T-helper 2 cell (primary cell): ENCODE measurements at regions not wholly inside any gene's neighbourhood (a gene's known extent, or its start where the extent isn't known, plus 50 kb on each side); places are given as distances from the start of the nearest gene placed in this dataset.
"Not testable (repeated sequence)": the region's sequence is repeated elsewhere in the genome, so short reads cannot be mapped to it uniquely, and the experiment has no call there.

Experiments used
- DNase-seq, 5 experiments: peaks; one replicate each; pipeline versions ENCODE4 v3.0.0 to v3.0.0-alpha.2; 2012 to 2022

- DNase-seq: no peak
These were observed 786.3 kb downstream of the SORCS1 start for GRCh38 chr10:106378251-106378650.

DNA sequence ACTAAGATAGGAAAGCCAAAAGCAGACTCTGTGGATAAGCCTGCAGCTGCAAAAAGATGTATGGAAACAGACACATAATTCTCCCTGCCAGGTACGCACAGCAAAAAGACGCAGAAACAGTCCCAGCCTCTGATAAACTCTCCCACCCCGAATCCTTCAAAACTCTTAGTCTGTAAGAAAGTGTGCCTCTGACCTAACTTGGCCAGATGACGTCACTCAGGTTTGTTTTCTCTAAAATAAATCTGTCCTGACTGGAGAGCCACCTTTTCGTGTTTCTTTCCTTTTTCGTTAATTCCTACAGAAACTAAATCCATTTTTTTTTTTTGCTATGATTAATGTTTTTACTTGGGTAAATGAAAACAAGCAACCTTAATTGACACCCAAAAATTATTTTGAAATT lies 793.8 kb downstream of the SORCS1 start:
- DNase-seq: no peak

DNA sequence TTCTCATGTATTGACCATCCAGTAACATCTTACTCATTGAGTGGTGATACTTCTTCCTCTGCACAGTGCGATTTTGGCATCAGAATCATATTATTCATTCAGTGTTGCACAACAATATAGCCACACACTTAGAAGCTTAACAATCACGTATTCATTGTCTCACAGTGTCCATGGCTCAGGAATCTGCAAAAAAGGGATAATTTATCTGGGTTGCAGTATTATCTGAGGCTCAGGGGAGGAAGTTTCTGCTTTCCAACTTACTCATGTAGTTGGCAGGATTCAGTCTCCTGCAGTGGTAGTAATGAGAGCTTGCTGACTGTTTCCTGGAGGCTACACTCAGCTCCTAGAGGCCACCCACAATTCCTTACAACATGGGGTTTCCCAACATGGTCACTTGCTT lies 803.6 kb downstream of the SORCS1 start:
- DNase-seq: no peak

- DNase-seq: no peak
These were observed 809.1 kb downstream of the SORCS1 start for GRCh38 chr10:106355450-106355849.

GRCh38 chr10:106348933-106349332 lies 815.6 kb downstream of the SORCS1 start:
- DNase-seq: no peak

GRCh38 chr10:106347547-106347946 lies 817.0 kb downstream of the SORCS1 start:
- DNase-seq: no peak

- not testable (repeated sequence) for DNase-seq
These were observed 821.0 kb downstream of the SORCS1 start for GRCh38 chr10:106343539-106343938.

GRCh38 chr10:106341356-106341755 lies 823.1 kb downstream of the SORCS1 start:
- no peak for DNase-seq

- no peak for DNase-seq
These were observed 826.0 kb downstream of the SORCS1 start for GRCh38 chr10:106338486-106338885.

DNA sequence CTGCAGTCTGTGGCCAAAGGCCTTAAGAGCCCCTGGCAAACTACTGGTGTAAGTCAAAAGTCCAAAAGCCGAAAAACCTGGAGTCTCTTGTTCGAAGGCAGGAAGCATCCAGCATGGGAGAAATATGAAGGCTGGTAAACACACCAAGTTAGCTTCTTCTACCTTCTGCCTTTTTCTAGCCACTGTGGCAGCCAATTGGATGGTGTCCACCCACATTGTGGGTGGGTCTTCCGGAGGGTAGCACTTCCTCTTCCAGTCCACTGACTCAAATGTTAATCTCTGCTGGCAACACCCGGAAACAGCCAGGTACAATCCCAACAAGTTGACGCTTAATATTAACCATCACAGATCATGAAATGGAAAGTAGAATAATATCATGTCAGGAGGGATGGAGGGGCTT lies 827.6 kb downstream of the SORCS1 start:
- DNase-seq: no peak

DNA sequence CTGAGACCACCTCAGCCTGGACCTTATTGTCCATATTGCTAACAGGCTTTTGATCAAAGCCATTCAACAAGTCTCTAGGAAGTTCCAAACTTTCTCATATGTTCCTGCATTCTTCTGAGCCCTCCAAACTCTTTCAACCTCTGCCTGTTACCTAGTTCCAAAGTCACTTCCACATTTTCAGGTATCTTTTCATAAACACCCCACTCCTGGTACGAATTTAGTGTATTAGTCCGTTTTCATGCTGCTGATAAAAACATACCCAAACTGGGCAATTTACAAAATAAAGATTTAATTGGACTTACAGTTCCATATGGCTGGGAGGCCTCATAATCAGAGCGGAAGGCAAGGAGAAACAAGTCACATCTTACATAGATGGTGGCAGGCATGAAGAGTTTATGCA lies 836.8 kb downstream of the SORCS1 start:
- DNase-seq: no peak

DNA sequence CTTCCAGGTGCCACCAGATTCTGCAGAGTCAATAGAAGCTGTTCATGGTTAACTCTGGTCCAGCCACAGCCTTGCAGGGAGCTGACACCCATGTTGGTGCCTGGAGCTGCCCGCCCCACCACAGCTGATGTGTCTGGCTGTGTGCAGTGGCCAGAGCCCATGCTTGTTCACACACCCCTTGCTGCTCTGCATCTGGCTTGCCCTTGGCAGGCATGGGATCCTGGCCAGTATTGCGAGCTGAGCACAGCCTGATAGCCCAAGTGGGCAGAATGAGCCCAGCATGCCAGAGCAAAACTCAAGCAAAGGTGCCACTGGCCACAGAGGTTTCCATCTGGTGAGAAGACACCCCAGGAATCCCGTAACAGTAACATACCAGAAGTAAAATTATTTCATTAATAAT lies 843.6 kb downstream of the SORCS1 start:
- no peak for DNase-seq

DNA sequence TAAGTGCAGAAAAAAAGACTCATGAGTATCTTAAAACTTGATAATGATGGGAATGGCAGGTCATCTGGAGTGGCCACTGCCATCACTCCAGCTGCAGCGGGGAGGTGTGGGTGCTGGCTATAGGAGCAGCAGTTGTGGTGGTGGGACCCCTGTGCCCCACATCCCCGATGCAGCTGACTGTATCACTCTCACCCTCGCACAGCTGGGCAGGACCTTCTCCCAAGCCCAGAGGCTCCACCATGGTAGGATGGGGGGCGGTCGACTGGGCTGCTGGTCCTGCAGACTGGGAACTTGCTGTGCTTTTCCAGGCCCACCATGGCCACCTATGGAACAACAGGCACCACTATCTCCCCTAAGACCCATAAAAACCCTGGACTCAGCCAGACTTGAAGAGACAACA lies 844.4 kb downstream of the SORCS1 start:
- no peak for DNase-seq

DNA sequence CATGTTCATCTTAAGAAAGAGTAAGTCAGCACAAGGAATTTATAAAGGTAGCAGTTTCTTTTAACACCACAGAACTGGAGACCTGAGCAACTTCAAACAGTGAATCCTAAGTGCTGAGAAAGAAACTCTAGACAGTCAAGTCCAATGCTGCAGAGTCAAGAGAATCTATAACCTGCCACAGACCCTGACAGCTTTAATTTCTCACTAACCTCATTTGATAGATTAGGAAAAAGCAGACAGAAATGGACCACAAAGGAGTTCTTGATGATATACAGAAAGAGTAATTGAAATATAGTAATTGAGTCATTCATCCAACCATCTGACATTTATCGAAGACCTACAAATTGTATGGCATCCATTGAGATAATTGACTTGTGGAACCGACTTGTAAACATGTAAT lies 847.0 kb downstream of the SORCS1 start:
- DNase-seq: no peak

- DNase-seq: no peak
These were observed 851.5 kb downstream of the SORCS1 start for GRCh38 chr10:106313041-106313440.

DNA sequence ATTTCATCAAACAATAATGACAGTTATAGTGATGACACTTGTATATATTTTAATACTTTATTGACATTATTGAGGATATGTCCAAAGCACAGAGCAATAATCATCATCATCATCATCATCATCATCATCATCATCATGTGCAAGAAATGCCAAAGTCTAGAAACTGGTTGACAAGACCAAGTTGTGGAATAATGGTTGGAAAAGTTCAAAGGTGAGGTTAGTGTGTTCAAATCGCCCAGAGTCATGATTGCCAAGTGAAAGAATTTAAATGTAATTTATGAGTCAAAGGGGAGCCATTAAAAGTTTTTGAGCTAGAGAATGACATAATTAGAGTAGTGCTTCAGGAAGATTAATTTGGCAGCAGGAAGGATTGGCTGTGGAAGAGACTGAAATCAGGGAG lies 852.4 kb downstream of the SORCS1 start:
- no peak for DNase-seq

- DNase-seq: no peak
These were observed 852.9 kb downstream of the SORCS1 start for GRCh38 chr10:106311590-106311989.

- DNase-seq: no peak
These were observed 853.9 kb downstream of the SORCS1 start for GRCh38 chr10:106310596-106310995.

DNA sequence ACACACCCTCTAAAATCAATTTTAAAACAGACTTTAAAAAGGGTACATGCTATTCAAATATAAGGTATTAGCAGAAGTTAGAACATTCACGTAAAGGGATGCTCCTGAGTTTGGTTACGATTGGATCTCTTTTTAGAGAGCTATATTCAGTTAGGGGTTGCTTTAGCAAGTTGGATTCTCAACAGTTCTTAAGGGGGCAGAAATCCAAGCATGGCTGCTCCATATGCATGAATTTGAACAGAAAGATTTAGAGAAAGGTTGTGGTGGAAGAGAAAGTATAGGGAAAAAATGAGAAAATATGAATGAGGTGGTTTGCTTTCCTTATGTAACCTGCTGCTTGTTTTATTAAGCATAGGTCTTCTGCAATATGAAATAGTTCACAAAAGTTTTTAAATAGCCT lies 855.1 kb downstream of the SORCS1 start:
- DNase-seq: no peak

GRCh38 chr10:106308284-106308683 lies 856.2 kb downstream of the SORCS1 start:
- DNase-seq: no peak

DNA sequence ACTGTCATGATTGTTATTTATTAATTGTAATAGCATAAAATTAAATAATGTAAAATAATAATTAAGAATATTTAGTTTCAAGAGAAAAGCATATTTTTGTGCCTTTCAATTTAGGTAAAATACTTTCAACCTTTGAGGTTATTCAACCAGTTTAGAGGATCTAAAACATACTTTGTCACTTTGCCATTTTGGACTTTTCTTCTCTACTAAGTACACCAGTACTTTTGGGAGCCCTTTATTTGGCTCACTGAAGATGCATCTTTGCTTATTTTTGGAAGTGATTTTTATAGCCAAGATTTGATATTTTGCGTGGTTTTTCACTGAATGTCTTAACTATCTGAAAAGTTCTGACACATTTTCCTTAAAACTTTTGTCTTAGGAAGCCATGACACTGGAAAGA lies 860.5 kb downstream of the SORCS1 start:
- no peak for DNase-seq

DNA sequence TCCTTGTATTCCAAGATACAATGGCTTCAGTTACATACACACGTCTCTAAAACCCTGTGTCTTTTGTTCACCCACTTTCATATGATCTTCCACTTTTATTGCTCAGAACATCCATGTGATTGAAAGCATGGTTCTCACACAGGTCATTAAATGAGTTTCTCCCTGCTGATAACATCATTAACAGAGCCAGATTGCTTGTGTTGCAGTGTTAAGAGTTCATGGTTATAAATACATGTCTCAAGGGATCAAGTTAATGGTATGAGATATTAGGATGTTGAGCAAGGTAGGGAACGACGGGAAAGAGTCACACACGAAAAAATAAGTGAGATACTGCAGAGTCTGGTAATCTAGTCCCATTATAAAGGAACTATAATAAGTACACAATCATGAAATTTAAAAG lies 861.5 kb downstream of the SORCS1 start:
- no peak for DNase-seq

GRCh38 chr10:106301146-106301545 lies 863.4 kb downstream of the SORCS1 start:
- no peak for DNase-seq

DNA sequence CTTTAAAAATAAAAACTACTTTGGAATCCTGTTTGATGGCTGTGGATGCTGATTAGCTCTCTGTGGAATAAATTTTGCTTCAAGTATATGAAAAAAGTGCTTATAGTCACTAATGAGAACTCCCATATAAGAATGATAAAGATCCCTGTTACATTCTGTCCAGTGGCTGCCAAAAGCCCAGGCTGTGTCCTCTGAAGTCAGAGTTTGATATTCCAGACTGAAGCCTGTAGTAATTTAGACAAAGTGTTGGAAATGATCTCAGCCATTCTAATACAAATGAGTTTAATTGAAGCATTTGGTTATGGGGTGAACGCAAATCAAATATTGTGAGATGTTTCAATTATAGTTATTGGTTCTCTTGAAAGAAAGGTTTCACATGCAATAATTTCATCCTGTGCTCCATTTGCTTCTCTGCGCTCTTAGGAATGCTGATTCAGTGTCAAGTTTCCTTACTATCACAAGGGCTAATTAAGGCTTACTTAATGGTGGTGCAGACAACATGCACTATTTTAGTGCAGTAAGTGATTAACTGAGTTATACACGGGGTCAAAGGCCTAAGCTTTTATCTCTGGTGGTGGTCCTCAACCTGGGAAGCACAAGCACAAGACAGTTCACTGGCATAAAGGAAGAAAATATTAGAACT lies 867.6 kb downstream of the SORCS1 start:
- DNase-seq: no peak

GRCh38 chr10:106284802-106285587 lies 879.5 kb downstream of the SORCS1 start:
- DNase-seq: no peak
